Activated CD4-positive, CD25-positive, alpha-beta regulatory T cell treated with anti-CD3 and anti-CD28 coated beads, Interleukin-2, amount 50 U/mL, for 16 hours (primary cell): ENCODE measurements at regions not wholly inside any gene's neighbourhood (a gene's known extent, or its start where the extent isn't known, plus 50 kb on each side); places are given as distances from the start of the nearest gene placed in this dataset.

Experiments
- DNase-seq: peaks from one replicate; pipeline ENCODE4 v3.0.0-alpha.2; 2020; ENCODE audit warnings: low read depth, low spot score

DNA sequence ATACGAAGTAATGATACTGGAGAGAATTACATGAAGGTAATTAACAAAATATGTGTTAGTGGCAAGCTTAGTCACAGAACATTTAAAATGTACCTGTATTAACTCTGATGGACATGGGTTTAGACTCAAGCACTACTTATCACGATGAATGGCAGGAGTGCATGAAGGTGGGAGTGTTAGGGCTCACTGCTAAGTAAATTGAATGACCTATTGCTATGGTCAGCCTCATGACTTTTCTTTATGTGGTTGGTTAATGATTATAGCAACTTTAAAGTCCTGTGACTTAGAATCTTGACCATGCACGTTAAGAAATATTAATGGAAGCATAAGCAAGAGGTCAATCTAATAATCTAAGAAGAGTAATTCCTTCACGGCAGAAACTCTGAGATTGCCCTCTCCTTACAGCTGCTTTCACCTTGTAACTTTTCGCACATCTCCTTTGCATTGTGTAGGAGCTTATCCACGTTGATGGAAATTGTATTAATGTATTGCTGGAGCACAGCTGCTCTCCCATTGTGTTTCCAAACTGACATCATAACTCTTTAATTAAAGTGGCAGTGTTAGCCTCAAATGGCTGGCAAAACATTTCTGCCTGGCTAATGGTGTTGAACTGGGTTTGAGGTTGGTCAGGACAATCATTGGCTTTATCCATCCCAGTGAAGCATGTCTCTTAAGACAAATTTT lies 114.5 kb downstream of the RXFP2 start:
- no peak for DNase-seq

DNA sequence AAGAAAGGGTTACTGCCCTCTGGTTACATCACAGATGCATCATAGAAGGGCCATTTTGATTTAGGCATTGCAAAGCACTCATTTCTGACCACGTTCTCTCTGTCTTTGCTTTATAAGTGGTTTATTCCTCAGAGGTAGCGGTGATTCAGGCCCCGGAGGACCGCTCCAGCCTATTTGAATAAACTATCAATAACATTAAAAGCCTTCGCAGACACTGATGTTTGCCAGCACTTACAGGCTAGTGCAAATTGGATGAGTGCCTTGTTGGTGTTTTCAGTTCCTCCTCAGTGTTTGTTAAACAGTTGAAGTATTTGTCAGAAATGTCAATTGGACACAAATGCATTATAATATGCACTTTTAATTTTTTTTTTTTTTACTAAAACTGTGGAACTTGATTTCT lies 120.2 kb downstream of the RXFP2 start:
- DNase-seq: no peak

DNA sequence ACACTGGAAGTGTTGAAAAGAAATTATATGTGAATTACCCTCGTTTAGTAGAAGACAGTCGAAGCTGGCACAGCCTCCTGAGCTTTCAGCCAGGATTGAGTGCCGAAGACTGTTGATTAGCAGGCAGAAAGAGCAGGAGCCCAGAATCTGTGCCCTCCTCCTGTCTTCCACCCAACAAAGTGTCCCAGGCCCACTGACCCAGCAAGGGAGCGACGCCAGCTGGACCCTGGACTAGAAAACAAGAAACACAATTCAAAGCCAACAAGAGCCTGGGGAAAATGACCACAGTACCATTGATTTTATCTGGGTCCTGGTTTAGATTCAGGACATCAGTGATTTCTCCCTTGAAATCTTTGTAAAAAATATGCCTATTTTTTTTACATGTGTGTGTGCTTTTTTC lies 120.7 kb downstream of the RXFP2 start:
- no peak for DNase-seq

DNA sequence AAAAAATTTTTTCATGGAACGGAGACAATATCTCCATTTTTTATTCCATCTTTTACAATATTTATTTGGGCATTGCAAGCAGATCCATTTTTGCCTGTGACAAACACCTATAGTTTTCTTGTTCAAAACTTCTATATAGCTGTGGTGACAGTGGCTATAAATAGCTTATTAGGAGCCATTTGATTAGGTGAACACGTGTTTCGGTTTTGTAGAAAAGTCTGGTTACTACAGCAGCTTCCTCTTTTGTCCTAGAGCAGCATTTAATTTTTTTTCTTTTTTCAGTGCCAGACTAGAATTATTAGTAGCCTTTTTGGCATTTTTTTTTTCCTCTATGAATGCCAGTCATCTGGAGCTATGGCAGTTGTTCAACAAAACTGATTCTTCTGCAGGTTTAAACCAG lies 123.5 kb downstream of the RXFP2 start:
- DNase-seq: no peak

DNA sequence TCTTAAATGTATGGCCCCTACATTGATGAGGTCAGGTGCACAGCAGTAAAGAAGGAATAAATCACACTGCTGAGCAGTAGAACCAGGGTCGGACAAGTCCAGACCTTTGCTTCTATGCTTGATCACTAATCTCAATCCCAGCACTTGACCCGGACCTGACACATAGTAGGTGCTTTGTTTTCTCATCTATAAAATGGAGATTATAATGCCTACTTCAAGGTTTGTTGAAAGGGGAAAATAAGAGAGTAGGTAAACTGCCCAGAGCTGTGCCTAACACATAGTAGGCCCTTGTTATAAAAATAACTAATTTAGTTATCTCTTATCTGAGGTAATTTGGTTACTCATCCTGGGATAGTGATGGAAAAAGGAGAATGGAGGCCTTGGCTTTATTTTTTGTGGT lies 125.0 kb downstream of the RXFP2 start:
- no peak for DNase-seq

DNA sequence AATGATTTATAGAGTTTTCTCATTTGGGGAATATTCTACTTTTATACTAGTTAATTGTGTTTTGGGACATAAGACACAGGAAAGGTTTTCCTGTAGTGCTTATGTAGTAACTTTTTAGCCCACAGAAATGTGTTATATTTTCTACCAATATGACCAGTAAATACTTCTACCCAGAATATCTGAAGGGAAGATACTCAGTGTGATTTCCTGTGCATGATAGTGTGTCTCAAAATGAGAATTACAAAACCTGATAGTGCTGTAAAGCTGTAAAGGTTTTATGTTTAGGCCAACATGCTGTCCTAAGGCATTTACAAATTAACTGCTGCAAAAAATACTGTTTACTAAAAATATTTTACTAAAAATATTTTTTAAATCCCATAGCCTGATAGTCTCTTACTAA lies 126.8 kb downstream of the RXFP2 start:
- DNase-seq: no peak

DNA sequence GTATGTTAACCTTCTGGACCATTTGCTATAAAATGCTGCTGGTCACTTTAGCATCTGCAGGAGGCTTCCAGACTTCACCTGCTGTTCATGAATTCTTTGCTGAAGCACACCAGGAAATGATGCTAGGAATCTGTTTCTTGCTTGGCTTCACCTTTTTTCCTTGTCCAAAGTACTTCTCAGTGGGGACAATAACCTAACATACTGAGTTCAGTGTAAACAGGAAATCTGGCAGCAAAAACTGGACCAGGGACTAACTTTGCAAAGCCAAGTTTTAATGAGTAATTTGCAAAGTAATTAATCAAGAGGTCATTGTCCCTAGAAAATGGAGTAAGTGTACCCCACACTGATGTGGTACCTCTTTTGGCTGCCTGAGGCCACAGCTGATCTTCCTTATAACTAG lies 128.4 kb downstream of the RXFP2 start:
- no peak for DNase-seq

DNA sequence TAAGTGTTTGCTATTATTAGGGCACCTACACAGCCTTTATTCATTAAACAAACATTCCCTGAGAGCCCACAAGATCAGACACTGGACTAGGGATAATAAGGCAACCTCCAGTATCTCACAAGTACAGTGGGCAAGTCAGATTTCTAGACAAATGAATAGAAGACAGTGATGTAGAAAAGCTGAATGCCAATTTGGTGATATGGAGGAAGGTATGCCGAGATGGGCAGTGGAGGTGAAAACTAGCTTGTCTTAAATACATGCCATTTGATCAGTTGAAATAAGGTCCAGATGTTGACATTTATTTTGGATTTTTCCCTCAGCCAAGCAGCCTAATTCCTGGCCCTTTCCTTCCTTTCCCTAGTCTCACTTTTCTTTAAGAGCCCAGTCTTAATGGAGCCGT lies 130.3 kb downstream of the RXFP2 start:
- DNase-seq: no peak

DNA sequence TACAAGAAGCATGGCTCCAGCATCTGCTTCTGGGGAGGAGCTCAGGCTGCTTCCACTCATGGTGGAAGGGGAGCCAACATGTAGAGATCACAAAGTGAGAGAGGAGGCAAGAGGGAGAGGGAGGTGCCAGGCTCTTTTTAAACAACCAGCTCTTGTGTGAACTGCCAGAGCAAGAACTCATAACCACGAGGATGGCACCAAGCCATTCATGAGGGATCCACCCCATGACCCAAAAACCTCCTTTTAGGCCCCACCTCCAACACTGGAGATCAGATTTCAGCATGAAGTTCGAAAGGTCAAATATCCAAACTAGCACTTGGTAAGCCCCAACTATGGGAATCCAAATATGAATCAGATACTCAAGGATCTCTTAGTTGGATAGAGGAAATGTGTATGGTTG lies 131.2 kb downstream of the RXFP2 start:
- DNase-seq: no peak

DNA sequence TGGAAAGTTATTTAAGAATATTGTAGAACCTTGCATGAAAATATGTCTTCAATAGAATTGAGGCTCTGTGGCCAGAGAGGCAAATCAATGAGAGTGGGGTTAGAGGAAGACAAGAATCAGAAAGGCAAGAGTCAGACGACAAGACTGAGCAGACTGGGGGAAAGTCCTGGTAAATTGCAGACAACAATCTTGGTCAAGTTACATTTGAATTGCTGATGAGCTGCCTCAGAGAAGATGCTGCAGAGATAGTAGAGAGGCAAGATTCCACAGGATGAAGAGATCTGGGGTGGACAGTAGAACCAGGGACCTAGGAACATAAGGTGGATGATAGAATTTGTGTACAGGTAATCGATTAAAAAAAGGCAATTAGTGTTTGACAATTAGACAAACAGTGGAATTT lies 133.8 kb downstream of the RXFP2 start:
- no peak for DNase-seq

DNA sequence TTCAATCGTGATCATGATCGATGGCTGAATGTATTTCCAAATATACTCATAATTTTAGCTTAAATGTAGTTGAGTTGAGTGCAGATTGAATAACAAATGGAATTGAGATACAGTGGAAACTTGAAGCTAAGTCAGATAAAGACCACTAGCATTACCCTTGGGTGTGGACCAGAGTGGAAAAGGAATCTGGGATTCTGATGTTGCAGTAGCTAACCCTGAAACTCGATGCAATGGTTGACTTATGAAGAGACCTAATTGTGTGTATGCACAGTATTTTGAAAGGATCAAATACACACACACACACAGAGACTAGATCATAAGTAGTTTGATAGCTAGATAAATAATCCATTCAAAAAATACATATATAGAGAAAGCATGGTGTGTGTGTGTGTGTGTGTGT lies 135.8 kb downstream of the RXFP2 start:
- DNase-seq: no peak

DNA sequence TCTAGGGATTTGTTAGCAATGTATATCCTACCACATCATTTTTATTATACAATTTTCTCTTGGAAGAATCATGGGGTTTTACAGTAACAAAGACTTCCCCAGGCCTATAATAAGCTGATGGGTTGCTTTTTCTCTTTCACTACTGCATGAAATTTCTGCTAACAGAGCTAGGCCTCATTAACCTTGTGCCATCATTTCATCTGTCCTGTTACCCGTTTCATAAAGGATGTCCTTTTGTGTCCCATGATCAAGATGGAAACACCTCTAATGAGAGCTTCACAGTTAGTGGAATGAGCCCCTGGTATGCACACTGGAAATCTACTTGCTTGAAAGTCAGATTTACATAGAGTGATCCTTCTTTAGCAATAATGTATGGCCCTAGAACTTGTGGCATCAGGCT lies 138.7 kb downstream of the RXFP2 start:
- DNase-seq: no peak

DNA sequence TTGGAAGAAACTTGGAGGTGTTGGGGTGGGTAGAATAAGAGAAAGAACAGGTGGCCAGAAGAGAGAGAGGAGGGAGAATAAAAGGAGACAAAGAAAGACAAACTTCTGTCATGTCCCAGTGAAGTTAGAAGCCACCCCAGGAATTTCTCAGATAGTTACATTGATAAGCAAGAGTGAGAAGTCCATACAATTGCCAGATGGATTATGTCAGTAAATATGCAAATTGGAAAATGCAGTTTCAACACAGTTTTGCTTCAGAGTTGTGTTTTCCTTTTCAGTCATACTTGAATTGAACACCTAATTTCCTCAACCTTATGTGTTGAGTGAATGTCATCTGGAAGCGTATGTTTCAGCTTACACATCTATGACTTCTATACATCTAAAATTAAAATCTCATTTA lies 139.2 kb downstream of the RXFP2 start:
- no peak for DNase-seq

DNA sequence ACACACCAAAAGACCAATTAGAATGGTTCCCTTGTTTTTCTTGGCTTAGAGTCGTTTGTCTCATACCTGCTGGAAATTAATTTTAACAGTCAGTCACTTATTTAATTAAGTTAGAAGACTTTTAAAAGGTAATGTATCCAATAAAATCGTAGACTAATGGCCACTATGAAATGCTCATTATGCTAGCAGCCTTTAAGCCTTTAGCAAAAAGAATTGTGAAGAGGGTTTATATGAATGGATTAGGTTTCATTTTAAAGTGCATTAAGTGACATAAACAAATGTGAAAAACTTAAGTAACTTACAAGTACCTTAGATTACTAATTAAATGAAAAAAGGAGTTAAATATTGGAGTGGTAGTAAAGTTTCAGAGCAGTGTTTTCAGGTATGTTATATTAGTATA lies 139.6 kb downstream of the RXFP2 start:
- DNase-seq: no peak

DNA sequence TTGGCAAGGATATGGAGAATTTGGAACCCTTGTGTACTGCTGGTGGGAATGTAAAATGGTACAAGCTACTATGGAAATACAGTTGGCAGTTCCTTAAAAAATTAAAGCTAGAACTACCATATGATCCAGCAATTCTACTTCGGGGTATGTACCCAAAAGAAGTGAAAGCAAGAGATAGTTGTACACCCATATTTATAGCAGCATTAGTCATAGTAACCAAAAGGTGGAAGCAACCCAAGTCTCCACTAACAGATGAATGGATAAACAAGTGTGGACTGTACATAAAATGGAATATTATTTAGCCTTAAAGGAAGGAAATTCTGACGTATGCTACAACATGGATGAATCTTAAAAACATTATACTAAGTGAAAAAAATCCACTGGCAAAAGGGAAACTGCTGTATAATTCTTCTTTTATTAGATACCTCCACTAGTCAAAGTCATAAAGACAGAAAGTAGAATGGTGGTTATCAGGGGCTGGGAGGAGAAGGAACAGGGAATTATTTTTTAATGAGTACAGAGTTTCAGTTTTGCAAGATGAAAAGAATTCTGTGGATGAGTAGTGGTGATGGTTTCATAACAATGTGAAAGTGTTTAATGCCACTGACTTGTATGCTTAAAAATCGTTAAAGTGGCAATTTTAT lies 141.6 kb downstream of the RXFP2 start:
- DNase-seq: no peak

DNA sequence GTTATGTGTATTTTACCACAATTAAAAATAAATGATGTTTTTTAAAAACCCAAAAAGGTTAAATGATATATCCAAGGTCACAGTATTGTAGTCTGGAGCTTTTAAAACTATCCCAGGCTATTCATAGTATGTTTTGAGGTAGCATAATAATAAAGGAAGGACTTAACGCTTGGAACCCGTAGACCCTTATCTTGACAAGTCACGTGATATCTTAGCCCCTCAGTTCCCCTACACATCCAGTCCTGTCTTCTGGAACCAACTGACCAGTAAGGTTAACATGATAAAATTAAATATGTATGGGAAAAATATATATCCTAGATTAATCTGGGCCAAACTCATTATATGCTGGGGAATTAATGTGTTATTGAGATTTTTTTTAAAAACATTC lies 142.2 kb downstream of the RXFP2 start:
- no peak for DNase-seq

DNA sequence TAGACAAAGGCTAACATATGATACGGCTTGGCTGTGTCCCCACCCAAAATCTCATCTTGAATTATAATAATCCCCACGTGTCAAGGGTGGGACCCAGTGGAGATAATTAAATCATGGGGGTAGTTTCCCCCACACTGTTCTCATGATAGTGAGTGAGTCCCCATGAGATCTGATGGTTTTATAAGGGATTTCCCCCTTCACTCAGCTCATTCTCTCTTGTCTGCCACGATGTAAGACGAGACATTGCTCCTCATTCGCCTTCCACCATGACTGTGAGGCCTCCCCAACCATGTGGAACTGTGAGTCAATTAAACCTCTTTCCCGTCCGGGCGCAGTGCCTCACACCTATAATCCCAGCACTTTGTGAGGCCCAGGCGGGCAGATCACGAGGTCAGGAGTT lies 143.5 kb downstream of the RXFP2 start:
- DNase-seq: no peak

DNA sequence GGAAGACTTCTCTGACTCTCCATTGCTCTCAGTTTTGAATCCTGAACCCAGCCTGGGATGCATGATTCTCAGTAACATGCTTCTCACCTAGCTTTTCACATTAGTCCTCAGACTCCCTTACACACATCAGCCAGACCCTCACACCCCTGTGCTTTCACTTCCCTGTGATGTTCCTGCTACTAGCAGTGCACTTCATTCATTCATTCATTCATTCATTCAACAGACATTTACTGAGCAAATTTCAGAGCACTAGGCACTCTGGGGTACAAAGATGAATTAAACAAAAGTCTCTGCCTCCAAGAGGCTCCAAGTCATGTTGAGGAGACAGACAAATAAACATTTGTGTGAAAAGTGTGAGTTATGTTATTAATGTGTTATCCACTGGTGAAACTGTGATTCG lies 145.2 kb downstream of the RXFP2 start:
- DNase-seq: no peak

DNA sequence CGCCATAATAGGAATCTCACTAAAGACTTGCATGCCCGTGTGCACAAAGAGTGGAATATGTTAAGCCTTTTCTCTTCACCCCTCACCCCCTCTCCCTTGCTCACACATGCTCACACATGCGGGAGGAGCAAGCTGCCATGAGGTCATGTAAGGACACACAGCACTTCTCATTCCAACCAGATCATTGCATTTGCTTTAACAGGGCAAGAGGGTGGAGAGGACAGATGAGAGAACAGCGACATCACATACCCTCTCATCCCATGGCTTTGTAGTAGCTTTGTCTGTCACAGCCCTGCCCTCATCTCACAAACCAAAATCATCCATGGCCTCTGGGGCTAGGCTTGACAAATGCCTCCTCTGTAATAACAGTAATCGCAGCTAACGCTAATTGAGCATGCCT lies 145.6 kb upstream of the FRY start:
- no peak for DNase-seq

DNA sequence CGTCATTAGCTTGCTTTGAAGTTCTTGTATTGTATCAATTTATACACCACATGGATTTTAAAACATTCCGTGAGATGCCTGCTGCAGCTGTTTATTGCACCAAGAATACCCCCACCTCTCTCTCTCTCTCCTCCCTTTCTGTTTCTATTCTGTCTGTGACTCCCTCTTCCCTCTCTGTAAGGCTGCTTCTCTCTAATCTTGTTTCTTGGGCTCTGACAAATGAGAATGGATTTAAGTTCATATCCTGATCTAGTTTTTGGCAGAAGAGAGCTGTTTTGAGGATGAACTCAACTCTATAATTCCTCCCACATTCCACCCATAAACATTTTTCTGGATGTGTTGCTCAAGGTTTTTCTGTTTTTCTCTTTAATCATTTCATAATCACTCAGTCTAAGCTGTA lies 144.3 kb upstream of the FRY start:
- DNase-seq: no peak

DNA sequence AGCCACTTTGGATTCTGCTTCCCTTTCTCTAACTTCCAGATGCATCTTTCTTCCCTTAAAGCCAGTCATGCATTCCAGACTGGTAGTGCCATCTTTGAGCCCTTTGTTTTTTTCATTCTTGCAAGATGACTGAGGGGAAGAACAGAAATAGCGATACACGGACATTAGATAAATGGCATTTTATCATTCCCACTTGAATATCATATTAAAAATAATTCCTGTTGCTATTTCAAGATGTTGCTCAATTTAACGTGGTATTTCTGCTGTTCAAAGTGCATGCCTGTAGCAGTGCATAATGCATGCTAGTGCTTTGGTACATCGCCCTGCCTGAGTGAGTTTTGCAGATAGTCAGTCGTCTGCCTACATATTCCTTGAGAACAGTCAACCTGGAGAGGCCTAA lies 140.6 kb upstream of the FRY start:
- DNase-seq: no peak

DNA sequence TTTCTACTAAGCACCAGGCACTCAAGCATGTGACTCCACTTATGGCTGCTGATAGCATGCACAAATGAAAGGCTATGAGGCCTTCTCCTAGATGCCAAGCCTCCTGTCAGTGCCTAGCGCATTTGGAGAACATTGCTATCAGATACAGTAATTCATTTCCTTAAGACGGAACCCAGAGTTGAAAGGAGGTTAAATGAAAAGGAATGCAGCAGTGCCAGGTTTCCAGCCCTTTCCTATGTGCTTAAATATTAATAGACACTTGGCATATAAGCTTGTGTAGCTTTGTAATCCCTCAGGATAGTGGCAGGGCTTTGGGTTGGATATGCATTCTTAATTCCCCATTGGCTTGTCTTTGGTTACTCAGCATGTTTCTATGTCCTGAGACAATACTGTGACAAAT lies 140.1 kb upstream of the FRY start:
- no peak for DNase-seq

DNA sequence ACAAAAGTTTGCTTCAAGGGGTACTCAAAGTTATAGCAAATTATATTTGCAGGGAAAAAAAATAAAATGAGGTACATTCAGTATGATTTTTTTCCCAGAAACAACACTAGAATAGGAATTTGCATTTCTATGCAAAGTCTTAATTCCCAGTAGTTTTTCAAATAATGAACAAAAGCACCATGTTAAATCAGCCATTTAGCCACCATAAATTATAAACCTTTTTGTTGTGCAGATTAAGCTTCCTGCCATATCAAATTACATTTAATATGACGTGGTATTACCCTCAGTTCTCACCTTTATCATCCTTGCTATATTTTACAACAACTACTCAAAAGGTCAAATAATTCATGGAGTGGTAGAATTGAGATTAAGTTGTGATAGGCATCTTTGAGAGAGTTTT lies 136.6 kb upstream of the FRY start:
- DNase-seq: no peak

DNA sequence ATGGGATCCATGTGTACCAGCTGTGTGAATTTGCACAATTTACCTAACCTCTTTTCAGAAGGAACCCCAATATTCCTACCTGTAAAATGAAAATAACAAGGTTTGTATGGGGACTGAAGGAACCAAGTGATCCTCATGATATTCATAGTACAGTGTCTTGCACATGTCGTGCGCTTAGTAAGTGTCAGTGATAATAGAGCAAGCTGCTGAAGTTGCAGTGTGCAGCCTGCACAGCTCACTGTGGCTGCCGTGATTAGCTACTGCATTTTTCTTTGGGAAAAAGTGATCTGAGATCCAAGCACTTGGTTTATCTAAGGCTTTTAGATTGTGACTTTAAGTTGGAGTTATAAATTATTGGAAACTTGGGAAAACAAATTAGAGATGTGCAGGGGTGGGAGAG lies 135.9 kb upstream of the FRY start:
- no peak for DNase-seq
